GM10847 (cell line): ENCODE measurements at regions not wholly inside any gene's neighbourhood (a gene's known extent, or its start where the extent isn't known, plus 50 kb on each side); places are given as distances from the start of the nearest gene placed in this dataset.

Experiments used
- POLR2A ChIP-seq: IDR thresholded peaks from 2 replicates; pipeline ENCODE4 v1.6.1; 2011; ENCODE audit not compliant: insufficient read length; ENCODE audit errors: extremely low read depth

- no peak for TF ChIP-seq POLR2A
Observed at GRCh38 chr2:181352158-181352557, 105.0 kb upstream of the ITGA4 start.

- no peak for TF ChIP-seq POLR2A
Observed at GRCh38 chr2:181354626-181355025, 102.6 kb upstream of the ITGA4 start.

- no peak for TF ChIP-seq POLR2A
Observed at GRCh38 chr2:181356526-181357130, 100.6 kb upstream of the ITGA4 start.

GRCh38 chr2:181357979-181358378, 99.2 kb upstream of the ITGA4 start:
- TF ChIP-seq POLR2A: no peak

GRCh38 chr2:181362561-181362960, 94.6 kb upstream of the ITGA4 start:
- no peak for TF ChIP-seq POLR2A

GRCh38 chr2:181363164-181363563, 94.0 kb upstream of the ITGA4 start:
- no peak for TF ChIP-seq POLR2A

- TF ChIP-seq POLR2A: no peak
Observed at GRCh38 chr2:181364492-181365170, 92.6 kb upstream of the ITGA4 start.

GRCh38 chr2:181366675-181367175, 90.5 kb upstream of the ITGA4 start:
- no peak for TF ChIP-seq POLR2A

GRCh38 chr2:181367411-181367810, 89.8 kb upstream of the ITGA4 start:
- no peak for TF ChIP-seq POLR2A

GRCh38 chr2:181367906-181368435, 89.2 kb upstream of the ITGA4 start:
- no peak for TF ChIP-seq POLR2A

GRCh38 chr2:181370126-181370525, 87.1 kb upstream of the ITGA4 start:
- TF ChIP-seq POLR2A: no peak

- no peak for TF ChIP-seq POLR2A
Observed at GRCh38 chr2:181371195-181371594, 86.0 kb upstream of the ITGA4 start.

GRCh38 chr2:181371782-181372645, 85.2 kb upstream of the ITGA4 start:
- no peak for TF ChIP-seq POLR2A

- no peak for TF ChIP-seq POLR2A
Observed at GRCh38 chr2:181372646-181373040, 84.5 kb upstream of the ITGA4 start.
